ENCODE measurements at regions not wholly inside any gene's neighbourhood (a gene's known extent, or its start where the extent isn't known, plus 50 kb on each side); places are given as distances from the start of the nearest gene placed in this dataset.
"Not testable (repeated sequence)": the region's sequence is repeated elsewhere in the genome, so short reads cannot be mapped to it uniquely, and the experiment has no call there.

- DNase-seq = no peak
- in situ Hi-C loops (cut with HindIII; ENCODE audit: low pct_ligation_motif_present, low pct_unique_long_range_greater_than_20kb, low sequenced_read_pairs) = no loop called here
Measured at GRCh38 chrX:128728943-128729342, 676.7 kb upstream of the ACTRT1 start.

- in situ Hi-C loops (cut with HindIII; ENCODE audit: low pct_ligation_motif_present, low pct_unique_long_range_greater_than_20kb, low sequenced_read_pairs) = no loop called here
- DNase-seq = no peak
Measured at GRCh38 chrX:128717635-128718578, 665.7 kb upstream of the ACTRT1 start.

GRCh38 chrX:128714425-128714824, 662.2 kb upstream of the ACTRT1 start:
- in situ Hi-C loops (cut with HindIII; ENCODE audit: low pct_ligation_motif_present, low pct_unique_long_range_greater_than_20kb, low sequenced_read_pairs) = no loop called here
- no peak for DNase-seq

GRCh38 chrX:128699716-128700285, 647.6 kb upstream of the ACTRT1 start:
- DNase-seq = no peak
- in situ Hi-C loops (cut with HindIII; ENCODE audit: low pct_ligation_motif_present, low pct_unique_long_range_greater_than_20kb, low sequenced_read_pairs) = no loop called here

- no peak for DNase-seq
- in situ Hi-C loops (cut with HindIII; ENCODE audit: low pct_ligation_motif_present, low pct_unique_long_range_greater_than_20kb, low sequenced_read_pairs) = no loop called here
Measured at GRCh38 chrX:128698573-128699181, 646.5 kb upstream of the ACTRT1 start.

GRCh38 chrX:128691872-128692271, 639.7 kb upstream of the ACTRT1 start:
- no peak for DNase-seq
- in situ Hi-C loops (cut with HindIII; ENCODE audit: low pct_ligation_motif_present, low pct_unique_long_range_greater_than_20kb, low sequenced_read_pairs) = no loop called here

- no peak for DNase-seq
- in situ Hi-C loops (cut with HindIII; ENCODE audit: low pct_ligation_motif_present, low pct_unique_long_range_greater_than_20kb, low sequenced_read_pairs) = no loop called here
Measured at GRCh38 chrX:128685387-128685786, 633.2 kb upstream of the ACTRT1 start.

- DNase-seq = no peak
- in situ Hi-C loops (cut with HindIII; ENCODE audit: low pct_ligation_motif_present, low pct_unique_long_range_greater_than_20kb, low sequenced_read_pairs) = no loop called here
Measured at GRCh38 chrX:128676651-128677050, 624.4 kb upstream of the ACTRT1 start.

GRCh38 chrX:128674326-128675086, 622.3 kb upstream of the ACTRT1 start:
- in situ Hi-C loops (cut with HindIII; ENCODE audit: low pct_ligation_motif_present, low pct_unique_long_range_greater_than_20kb, low sequenced_read_pairs); DNase-seq: not testable (repeated sequence)

GRCh38 chrX:128664211-128664610, 612.0 kb upstream of the ACTRT1 start:
- no peak for DNase-seq
- in situ Hi-C loops (cut with HindIII; ENCODE audit: low pct_ligation_motif_present, low pct_unique_long_range_greater_than_20kb, low sequenced_read_pairs) = no loop called here

- in situ Hi-C loops (cut with HindIII; ENCODE audit: low pct_ligation_motif_present, low pct_unique_long_range_greater_than_20kb, low sequenced_read_pairs) = no loop called here
- DNase-seq = no peak
Measured at GRCh38 chrX:128653524-128654060, 601.4 kb upstream of the ACTRT1 start.

GRCh38 chrX:128650326-128650725, 598.1 kb upstream of the ACTRT1 start:
- DNase-seq = no peak
- in situ Hi-C loops (cut with HindIII; ENCODE audit: low pct_ligation_motif_present, low pct_unique_long_range_greater_than_20kb, low sequenced_read_pairs) = no loop called here

GRCh38 chrX:128634754-128635153, 582.6 kb upstream of the ACTRT1 start:
- DNase-seq = no peak

GRCh38 chrX:128623361-128623760, 571.2 kb upstream of the ACTRT1 start:
- no peak for DNase-seq
- in situ Hi-C loops (cut with HindIII; ENCODE audit: low pct_ligation_motif_present, low pct_unique_long_range_greater_than_20kb, low sequenced_read_pairs) = no loop called here

More at GRCh38 chrX:128634754-128635153, 582.6 kb upstream of the ACTRT1 start:
- in situ Hi-C loops (cut with HindIII; ENCODE audit: low pct_ligation_motif_present, low pct_unique_long_range_greater_than_20kb, low sequenced_read_pairs) = no loop called here

- no peak for DNase-seq
- in situ Hi-C loops (cut with HindIII; ENCODE audit: low pct_ligation_motif_present, low pct_unique_long_range_greater_than_20kb, low sequenced_read_pairs) = no loop called here
Measured at GRCh38 chrX:128622296-128622695, 570.1 kb upstream of the ACTRT1 start.

GRCh38 chrX:128619490-128619889, 567.3 kb upstream of the ACTRT1 start:
- DNase-seq = no peak
- in situ Hi-C loops (cut with HindIII; ENCODE audit: low pct_ligation_motif_present, low pct_unique_long_range_greater_than_20kb, low sequenced_read_pairs) = no loop called here

GRCh38 chrX:128616933-128617332, 564.7 kb upstream of the ACTRT1 start:
- in situ Hi-C loops (cut with HindIII; ENCODE audit: low pct_ligation_motif_present, low pct_unique_long_range_greater_than_20kb, low sequenced_read_pairs) = no loop called here

GRCh38 chrX:128606817-128607216, 554.6 kb upstream of the ACTRT1 start:
- in situ Hi-C loops (cut with HindIII; ENCODE audit: low pct_ligation_motif_present, low pct_unique_long_range_greater_than_20kb, low sequenced_read_pairs); DNase-seq: not testable (repeated sequence)

More at GRCh38 chrX:128616933-128617332, 564.7 kb upstream of the ACTRT1 start:
- no peak for DNase-seq

Data from ACHN (cell line).